Panc1 (cell line): ENCODE measurements at regions not wholly inside any gene's neighbourhood (a gene's known extent, or its start where the extent isn't known, plus 50 kb on each side); places are given as distances from the start of the nearest gene placed in this dataset.

ENCODE experiments used
- POLR2AphosphoS5 ChIP-seq: IDR thresholded peaks from 2 replicates; pipeline ENCODE4 v1.6.1; 2012; ENCODE audit warnings: mild to moderate bottlenecking, low read depth, low read length, moderate library complexity
- SIN3A ChIP-seq: IDR thresholded peaks from 2 replicates; pipeline ENCODE4 v1.6.1; 2012; ENCODE audit warnings: low read depth, mild to moderate bottlenecking, low read length, moderate library complexity, borderline replicate concordance; ENCODE audit not compliant: insufficient read depth
- TCF7L2 ChIP-seq: IDR thresholded peaks from 2 replicates; pipeline ENCODE4 v1.6.1; 2011; ENCODE audit warnings: mild to moderate bottlenecking, low read depth, low read length, inconsistent platforms
- TF ChIP-seq, protein P1 (sequence below): fragments of 450-650 bp; IDR thresholded peaks from 2 replicates; pipeline ENCODE4 v1.5.1; 2017; ENCODE audit warnings: mild to moderate bottlenecking

DNA sequence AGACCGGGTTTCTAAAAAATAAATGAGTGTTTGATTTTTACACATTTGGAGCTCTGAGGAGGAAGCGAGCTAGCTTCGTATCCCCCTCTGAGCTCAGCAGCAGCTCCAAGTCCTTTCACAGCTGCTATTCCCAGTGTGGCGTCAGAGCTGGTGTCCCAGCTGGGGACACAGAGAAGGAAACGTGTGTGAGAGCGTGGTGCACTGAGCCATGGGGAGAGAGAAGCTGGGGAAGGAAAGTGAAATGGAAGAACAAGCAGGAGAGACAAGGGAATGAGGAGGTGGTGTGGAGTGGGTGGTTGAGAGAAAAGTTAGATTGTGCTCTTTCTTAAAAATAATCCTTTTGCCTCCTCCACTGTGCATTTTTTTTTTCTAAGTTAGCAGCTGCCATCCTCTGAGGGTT lies 79.5 kb upstream of the SLC4A4 start:
- TF ChIP-seq, protein P1, sequence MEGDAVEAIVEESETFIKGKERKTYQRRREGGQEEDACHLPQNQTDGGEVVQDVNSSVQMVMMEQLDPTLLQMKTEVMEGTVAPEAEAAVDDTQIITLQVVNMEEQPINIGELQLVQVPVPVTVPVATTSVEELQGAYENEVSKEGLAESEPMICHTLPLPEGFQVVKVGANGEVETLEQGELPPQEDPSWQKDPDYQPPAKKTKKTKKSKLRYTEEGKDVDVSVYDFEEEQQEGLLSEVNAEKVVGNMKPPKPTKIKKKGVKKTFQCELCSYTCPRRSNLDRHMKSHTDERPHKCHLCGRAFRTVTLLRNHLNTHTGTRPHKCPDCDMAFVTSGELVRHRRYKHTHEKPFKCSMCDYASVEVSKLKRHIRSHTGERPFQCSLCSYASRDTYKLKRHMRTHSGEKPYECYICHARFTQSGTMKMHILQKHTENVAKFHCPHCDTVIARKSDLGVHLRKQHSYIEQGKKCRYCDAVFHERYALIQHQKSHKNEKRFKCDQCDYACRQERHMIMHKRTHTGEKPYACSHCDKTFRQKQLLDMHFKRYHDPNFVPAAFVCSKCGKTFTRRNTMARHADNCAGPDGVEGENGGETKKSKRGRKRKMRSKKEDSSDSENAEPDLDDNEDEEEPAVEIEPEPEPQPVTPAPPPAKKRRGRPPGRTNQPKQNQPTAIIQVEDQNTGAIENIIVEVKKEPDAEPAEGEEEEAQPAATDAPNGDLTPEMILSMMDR: no peak
- TF ChIP-seq POLR2AphosphoS5: no peak
- no peak for TF ChIP-seq SIN3A
- no peak for TF ChIP-seq TCF7L2
